GM21576 (cell line): ENCODE measurements at regions not wholly inside any gene's neighbourhood (a gene's known extent, or its start where the extent isn't known, plus 50 kb on each side); places are given as distances from the start of the nearest gene placed in this dataset.
A peak's percentile ranks its signal among the peaks of the same experiment; 100 is the strongest.
"Not testable (repeated sequence)": the region's sequence is repeated elsewhere in the genome, so short reads cannot be mapped to it uniquely, and the experiment has no call there.

Experiments
- ATAC-seq: cut with Tn5 transposase; IDR thresholded peaks from one replicate; pipeline ENCODE4 v1.9.1; 2021; ENCODE audit warnings: mild to moderate bottlenecking, moderate library complexity; ENCODE audit not compliant: unreplicated experiment

DNA sequence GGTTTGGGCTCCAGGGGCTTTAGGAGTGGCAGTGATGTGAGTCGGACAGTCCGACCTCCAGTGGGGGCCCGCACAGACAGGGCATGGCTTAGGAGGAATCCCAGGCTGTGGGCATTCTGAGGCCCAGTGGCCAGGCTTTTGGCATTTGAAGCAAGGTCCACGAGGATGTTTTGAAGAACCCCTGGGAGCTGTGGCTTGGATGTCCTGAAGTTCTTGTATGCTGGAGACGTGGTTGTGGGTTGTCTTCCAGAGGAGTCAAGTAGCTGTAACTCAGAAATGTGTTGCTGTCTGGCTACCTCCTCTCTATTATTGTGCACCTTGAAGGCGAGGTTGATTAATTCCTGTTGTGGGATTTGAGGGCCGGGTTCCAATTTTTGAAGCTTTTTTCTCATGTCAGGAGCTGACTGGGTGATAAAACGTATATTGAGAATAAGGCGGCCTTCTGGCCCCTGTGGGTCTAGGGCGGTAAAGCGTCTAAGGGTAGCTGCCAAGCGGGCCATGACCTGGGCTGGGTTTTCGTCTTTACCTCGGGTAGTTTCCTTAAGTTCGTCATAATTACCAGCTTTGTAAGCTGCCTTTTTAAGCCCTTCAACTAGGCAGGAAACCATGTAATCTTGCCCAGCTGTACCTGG lies 67.3 kb upstream of the EZR start:
- not testable (repeated sequence) for ATAC-seq

DNA sequence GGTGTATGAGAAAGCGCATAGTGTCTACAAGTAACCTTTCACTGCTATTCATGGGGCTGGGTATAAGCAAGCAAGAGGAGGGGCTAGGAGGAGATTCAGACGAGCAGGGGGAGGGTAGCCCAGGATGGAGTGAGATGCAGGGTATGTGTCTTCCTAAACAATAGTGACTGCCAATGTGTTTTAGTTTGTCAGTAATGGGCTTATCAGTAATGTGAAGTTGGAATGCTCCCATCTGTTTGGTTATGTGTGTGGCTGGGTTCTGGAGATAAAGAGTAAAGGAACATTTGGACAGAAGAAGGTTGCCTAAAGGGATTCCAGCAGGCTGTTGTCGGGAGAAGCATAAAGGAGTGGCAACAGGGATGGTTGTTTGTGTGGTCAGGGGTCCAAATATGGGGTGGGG lies 62.7 kb upstream of the EZR start:
- not testable (repeated sequence) for ATAC-seq

DNA sequence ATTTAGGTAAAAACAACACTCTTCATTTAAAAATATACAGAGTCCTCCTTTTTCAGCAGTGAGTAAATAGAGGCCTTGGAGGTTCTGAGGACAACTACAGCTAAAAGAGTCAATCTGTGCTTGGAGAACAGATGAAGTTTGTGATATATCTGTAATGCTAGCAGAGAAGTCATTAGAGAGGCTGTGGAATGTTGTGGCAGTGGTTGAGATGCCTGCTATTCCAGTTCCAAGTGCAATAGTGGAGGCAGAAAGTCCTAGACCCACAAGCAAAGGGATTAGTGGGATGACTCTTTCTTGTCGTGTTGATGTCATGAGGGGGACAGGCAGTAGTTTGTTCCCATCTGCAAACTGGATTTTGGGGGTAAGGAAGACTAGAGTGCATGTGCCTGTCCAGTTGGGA lies 62.1 kb upstream of the EZR start:
- not testable (repeated sequence) for ATAC-seq

DNA sequence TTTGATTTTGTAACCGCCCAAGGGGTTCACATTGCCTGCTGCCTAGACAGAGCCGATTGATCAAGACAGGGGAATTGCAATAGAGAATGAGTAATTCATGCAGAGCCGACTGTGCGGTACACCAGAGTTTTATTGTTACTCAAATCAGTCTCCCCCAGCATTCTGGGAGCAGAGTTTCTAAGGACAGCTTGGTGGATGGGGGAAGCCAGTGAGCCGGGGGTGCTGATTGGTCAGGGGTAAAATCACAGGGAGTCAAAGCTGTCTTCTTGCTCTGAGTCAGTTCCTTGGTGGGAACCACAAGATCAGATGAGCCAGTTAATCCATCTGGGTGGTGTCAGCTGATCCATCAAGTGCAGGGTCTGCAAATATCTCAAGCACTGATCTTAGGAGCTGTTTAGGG lies 60.0 kb upstream of the EZR start:
- no peak for ATAC-seq

DNA sequence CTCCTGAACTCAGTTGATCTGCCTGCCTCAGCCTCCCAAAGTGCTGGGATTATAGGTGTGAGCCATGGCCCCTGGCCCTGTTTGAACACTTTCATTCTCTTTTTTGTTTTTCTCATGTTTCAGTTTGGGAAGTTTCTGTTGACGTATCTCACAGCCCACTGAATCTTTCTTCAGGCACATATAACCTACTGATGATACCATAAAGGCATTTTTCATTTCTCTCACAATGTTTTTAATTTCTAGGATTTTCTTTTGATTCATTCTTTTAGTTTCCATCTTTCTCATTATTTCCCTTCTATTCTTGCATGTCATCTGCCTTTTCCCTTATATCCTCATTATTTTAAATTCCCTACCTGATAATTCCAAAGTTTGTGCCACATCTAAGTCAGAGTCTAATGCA lies 58.5 kb upstream of the EZR start:
- no peak for ATAC-seq

DNA sequence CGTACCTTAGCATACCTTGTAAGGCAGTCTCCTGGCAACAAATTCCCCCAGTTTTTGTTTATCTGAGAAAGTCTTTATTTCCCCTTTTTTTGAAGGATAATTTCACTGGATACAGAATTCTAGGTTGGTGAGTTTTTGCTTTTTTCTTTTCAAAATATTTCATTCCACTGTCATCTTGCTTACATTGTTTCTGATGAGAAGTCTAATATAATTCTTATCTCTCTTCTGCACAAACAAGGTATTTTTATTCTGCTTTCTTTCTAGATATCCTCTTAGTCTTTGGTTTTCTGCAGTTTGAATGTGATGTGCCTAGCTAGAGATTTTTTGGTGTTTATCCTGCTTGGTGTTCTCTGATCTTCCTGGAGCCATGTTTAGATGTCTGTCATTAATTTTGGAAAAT lies 57.7 kb upstream of the EZR start:
- ATAC-seq, result no peak

DNA sequence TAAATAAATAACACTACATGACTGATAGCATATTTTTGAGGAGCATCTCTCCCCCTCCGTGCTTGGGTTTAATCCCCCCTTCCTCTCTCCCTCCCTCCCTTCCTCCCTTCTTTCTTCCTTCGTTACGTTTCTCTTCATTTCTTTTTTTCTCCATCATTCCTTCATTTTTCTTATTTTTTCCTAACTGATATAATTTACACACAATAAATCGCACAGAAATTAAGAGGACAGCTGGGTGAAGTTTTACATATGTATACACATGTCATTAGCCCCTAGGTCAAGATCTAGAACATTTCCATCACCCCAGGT lies 51.4 kb upstream of the EZR start:
- no peak for ATAC-seq

DNA sequence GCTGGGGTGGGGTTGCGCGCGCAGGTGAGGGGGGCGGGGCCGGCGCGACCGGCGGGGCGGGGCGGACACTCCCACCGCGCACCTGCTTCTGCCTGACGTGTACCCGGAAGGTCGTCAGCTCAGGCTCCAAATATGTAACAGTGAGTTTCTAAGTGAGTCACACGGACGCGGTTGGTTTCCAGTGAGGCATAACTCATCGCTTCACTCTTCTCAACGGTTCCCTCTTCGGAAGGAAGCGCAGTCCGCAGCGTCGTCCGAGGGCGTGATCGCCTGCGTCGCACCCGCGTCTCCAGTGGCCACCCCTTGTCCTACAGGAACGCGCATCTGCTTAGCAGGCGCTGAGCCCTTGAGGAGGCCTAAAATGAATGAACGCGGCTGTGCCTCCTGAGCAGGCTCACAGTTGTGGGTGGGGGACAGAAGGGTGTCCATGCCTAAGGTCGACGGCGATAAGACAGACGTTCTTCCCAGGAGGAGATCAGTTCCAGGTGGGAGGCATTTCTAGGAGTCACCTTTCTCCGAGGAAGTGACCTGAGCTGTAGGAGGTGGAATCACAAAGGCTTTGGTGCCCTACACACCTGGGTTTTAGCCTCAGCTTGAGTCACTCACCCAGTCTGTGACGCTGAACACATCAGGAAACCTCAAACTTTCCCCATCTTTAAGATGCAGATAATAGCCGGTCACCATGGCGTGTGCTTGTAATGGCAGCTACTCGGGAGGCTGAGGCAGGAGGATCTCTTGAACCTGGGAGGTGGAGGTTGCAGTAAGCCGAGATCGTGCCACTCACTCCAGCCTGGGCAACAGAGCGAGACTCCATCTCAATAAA lies 50.9 kb upstream of the EZR start:
- peak; percentile 94 for ATAC-seq

DNA sequence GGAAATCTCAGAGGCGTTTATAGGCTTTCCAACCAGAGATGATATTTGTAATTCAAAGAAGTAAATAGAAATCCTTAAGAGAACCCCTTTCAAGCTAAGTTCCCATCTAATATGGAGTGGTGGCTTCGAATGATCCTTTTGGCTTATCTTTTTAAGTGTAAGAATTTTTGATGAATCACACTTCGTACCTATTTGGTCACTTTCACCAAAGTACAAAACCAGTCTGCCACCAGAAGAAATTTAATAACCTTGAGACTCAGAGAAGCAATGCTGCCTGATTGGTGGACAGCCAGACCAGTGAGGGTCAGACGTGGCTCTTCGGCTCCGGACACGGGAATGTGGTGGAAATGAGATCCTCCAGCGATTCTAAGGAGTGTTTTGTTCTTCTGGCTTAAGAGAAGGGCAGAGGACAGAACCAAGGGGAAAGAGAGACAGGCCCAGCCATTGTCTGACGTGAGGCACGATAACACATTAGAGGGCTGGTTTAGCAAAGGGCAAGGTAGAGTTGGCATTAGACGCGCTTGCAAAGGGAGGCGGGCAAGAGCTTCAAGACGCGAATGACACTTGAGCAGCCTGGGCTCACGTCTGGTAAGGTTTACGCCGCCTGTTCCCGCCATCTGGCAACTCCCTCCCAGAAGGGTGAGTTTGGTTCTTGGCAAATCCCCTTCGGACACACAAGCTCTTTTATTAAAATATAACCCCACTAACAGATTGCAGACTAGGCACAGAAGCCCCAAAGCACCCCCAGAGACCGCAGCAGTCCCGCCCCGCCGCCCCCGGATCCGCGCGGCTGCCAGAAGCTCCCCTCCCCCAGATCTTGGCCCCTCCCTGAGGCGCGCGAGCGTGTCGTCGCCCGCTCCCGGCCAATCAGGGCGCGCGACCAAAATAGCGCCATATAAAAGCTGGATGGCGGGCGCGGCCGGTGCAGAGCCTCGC lies 50.0 kb upstream of the EZR start:
- peak; percentile 20 for ATAC-seq
